ENCODE measurements at regions not wholly inside any gene's neighbourhood (a gene's known extent, or its start where the extent isn't known, plus 50 kb on each side); places are given as distances from the start of the nearest gene placed in this dataset.

- no peak for TF ChIP-seq ZNF138 (CRISPR knock-in tag; conservative IDR thresholded peaks at IDR 0.05)
- no peak for TF ChIP-seq CTCF (IDR thresholded peaks at IDR 0.05)
- TF ChIP-seq CREB1 (CRISPR knock-in tag; IDR thresholded peaks at IDR 0.05) = no peak
- TF ChIP-seq, protein P1, sequence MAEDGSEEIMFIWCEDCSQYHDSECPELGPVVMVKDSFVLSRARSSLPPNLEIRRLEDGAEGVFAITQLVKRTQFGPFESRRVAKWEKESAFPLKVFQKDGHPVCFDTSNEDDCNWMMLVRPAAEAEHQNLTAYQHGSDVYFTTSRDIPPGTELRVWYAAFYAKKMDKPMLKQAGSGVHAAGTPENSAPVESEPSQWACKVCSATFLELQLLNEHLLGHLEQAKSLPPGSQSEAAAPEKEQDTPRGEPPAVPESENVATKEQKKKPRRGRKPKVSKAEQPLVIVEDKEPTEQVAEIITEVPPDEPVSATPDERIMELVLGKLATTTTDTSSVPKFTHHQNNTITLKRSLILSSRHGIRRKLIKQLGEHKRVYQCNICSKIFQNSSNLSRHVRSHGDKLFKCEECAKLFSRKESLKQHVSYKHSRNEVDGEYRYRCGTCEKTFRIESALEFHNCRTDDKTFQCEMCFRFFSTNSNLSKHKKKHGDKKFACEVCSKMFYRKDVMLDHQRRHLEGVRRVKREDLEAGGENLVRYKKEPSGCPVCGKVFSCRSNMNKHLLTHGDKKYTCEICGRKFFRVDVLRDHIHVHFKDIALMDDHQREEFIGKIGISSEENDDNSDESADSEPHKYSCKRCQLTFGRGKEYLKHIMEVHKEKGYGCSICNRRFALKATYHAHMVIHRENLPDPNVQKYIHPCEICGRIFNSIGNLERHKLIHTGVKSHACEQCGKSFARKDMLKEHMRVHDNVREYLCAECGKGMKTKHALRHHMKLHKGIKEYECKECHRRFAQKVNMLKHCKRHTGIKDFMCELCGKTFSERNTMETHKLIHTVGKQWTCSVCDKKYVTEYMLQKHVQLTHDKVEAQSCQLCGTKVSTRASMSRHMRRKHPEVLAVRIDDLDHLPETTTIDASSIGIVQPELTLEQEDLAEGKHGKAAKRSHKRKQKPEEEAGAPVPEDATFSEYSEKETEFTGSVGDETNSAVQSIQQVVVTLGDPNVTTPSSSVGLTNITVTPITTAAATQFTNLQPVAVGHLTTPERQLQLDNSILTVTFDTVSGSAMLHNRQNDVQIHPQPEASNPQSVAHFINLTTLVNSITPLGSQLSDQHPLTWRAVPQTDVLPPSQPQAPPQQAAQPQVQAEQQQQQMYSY (CRISPR knock-in tag; IDR thresholded peaks at IDR 0.05) = no peak
- TF ChIP-seq ZNF263 (CRISPR knock-in tag; IDR thresholded peaks at IDR 0.05; ENCODE audit: low read depth) = no peak
- TF ChIP-seq, protein P2, sequence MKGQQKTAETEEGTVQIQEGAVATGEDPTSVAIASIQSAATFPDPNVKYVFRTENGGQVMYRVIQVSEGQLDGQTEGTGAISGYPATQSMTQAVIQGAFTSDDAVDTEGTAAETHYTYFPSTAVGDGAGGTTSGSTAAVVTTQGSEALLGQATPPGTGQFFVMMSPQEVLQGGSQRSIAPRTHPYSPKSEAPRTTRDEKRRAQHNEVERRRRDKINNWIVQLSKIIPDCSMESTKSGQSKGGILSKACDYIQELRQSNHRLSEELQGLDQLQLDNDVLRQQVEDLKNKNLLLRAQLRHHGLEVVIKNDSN (CRISPR knock-in tag; IDR thresholded peaks at IDR 0.05) = no peak
- no peak for TF ChIP-seq ETV6 (CRISPR knock-in tag; IDR thresholded peaks at IDR 0.05)
- no peak for TF ChIP-seq JUN (CRISPR knock-in tag; IDR thresholded peaks at IDR 0.05)
- no peak for TF ChIP-seq ZNF416 (CRISPR knock-in tag; IDR thresholded peaks at IDR 0.05)
- no peak for TF ChIP-seq USF2 (CRISPR knock-in tag; IDR thresholded peaks at IDR 0.05)
- TF ChIP-seq SMAD3 (CRISPR knock-in tag; IDR thresholded peaks at IDR 0.05; ENCODE audit: borderline replicate concordance) = no peak
- no peak for TF ChIP-seq ATF6 (CRISPR knock-in tag; IDR thresholded peaks at IDR 0.05)
- TF ChIP-seq, protein P3, sequence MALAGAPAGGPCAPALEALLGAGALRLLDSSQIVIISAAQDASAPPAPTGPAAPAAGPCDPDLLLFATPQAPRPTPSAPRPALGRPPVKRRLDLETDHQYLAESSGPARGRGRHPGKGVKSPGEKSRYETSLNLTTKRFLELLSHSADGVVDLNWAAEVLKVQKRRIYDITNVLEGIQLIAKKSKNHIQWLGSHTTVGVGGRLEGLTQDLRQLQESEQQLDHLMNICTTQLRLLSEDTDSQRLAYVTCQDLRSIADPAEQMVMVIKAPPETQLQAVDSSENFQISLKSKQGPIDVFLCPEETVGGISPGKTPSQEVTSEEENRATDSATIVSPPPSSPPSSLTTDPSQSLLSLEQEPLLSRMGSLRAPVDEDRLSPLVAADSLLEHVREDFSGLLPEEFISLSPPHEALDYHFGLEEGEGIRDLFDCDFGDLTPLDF (CRISPR knock-in tag; IDR thresholded peaks at IDR 0.05) = no peak
Observed at GRCh38 chr3:177476495-177476894, 279.2 kb upstream of the TBL1XR1 start.
